GM03348 (cell line): ENCODE measurements at regions not wholly inside any gene's neighbourhood (a gene's known extent, or its start where the extent isn't known, plus 50 kb on each side); places are given as distances from the start of the nearest gene placed in this dataset.

Experiments
- DNase-seq: peaks from one replicate; pipeline ENCODE4 v3.0.0; 2012; ENCODE audit warnings: low spot score

GRCh38 chr6:1257778-1258177 is 54.1 kb upstream of the FOXQ1 start:
- no peak for DNase-seq

GRCh38 chr6:1256435-1257008 is 55.4 kb upstream of the FOXQ1 start:
- DNase-seq, result no peak

- DNase-seq, result peak; percentile 55
Measured at GRCh38 chr6:1255636-1256365, 56.1 kb upstream of the FOXQ1 start.

GRCh38 chr6:1254326-1254725 is 57.6 kb upstream of the FOXQ1 start:
- no peak for DNase-seq

GRCh38 chr6:1253816-1254215 is 58.1 kb upstream of the FOXQ1 start:
- DNase-seq, result no peak

GRCh38 chr6:1251198-1252155 is 60.4 kb upstream of the FOXQ1 start:
- no peak for DNase-seq

GRCh38 chr6:1250489-1251197 is 61.3 kb upstream of the FOXQ1 start:
- no peak for DNase-seq

DNA sequence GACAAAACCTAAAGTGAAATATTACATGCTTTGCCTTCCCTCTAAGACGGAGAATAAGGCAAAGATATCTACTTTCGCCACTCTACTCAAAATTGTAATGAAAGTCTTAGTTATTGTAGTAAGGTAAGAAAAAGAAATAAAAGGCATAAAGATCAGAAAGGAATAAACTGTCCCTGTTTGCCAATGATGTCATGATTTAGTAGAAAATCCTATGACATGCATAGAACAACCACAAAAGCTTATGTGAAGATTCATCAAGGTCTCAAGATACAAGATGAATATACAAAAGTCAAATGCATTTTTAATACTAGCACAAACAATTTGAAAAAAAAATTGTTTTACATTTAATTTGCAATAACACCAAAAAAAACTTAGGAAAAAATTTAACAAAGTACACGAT is 64.0 kb upstream of the FOXQ1 start:
- DNase-seq, result no peak

DNA sequence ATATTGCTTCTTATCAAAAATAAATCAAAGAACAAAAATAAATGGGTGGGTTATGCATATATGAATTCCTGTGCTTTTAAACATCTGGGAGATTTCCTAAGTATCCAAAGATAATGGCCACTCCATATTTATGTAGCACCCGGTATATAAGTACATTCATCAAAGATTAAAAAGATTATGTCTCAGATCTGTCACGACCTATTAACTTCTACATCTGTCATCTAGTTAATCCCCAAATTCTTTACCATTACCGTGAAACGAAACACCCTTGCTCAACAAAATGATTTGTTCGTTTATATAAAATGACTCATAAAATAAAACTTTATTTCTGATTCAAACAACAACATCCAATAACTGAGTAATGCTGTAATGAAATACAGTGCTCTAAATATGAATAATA is 64.8 kb upstream of the FOXQ1 start:
- DNase-seq, result no peak

DNA sequence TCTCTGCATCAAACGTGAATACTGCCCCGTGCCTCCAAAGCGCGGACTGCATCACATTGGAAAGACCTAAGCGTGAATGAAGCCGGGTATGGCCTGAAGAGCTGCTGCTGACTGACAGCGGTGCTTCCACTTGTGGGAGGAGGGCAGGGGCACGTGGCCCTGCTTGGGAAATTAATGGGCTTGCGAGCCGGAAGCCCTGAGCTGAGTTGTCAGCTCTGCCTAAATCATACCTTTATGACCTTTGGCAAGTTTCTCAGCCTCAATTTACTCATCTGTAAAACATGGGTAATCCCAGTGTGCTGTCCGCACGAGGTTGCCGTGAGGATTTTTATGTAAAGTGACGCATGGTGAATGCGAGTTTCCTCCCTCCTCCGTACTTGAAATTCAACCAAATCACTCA is 67.0 kb upstream of the FOXQ1 start:
- no peak for DNase-seq

- no peak for DNase-seq
Measured at GRCh38 chr6:1244278-1244677, 67.6 kb upstream of the FOXQ1 start.

DNA sequence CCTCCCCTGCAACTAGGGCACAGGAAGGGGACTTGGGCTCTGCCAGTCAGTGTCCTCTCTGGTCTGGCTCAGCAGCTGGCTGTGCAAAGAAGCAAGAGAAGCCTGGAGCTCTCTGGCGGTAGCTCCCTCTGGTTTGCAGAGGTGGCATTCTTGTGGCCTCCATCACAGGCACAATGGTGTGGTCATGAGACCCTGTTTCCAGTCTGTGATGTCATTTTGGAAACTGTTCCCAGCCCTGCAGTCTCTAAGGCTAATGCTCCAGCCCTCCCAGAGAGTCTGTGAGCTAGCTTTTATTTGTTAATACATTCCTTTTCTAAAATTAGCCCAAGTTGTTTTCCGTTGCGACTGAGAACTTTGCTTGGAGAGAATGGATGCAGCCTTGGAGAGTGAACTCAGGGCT is 69.5 kb upstream of the FOXQ1 start:
- no peak for DNase-seq

DNA sequence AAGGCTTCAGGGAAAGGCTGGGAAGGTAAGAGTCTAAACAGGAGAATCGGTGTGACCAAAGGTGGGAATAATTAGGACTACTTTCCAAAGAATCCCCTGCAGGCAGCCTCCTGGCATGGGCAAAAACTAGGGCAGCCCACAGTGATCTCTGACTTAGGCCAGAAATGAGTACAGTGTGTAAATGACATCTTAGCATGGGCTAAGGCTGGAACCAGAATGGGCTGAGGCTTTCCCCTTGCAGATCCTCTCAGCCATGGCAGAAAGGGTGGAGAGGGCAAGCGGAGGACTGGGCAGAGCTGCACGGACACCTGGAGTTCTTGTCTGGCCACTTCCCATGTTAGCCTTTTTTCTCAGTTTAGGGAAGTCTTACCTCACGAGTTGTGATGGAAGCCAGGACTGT is 69.9 kb upstream of the FOXQ1 start:
- DNase-seq, result no peak

- DNase-seq, result peak; percentile 51
Measured at GRCh38 chr6:1240766-1241318, 71.1 kb upstream of the FOXQ1 start.

DNA sequence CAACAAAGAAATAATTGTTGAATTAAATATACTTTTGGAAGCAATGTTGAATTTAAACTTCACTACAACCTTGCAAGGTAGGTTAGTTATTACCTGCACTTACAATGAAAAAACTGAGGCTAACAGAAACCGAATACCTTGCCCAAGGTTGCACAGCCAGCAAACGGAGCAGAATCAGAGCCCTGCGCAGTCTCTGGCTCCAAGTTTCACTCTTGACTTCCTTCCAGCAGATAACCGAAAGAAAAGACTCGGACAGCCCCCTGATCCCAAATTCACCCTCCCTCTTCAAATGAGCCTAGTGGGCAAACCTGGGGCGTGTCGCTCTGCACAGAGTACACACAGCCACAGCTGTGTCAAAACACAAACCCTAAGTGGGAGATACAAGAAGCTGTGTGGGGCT is 72.1 kb upstream of the FOXQ1 start:
- no peak for DNase-seq

- DNase-seq, result no peak
Measured at GRCh38 chr6:1238040-1238439, 73.9 kb upstream of the FOXQ1 start.

- no peak for DNase-seq
Measured at GRCh38 chr6:1237636-1238035, 74.3 kb upstream of the FOXQ1 start.

GRCh38 chr6:1235825-1236224 is 76.1 kb upstream of the FOXQ1 start:
- no peak for DNase-seq

DNA sequence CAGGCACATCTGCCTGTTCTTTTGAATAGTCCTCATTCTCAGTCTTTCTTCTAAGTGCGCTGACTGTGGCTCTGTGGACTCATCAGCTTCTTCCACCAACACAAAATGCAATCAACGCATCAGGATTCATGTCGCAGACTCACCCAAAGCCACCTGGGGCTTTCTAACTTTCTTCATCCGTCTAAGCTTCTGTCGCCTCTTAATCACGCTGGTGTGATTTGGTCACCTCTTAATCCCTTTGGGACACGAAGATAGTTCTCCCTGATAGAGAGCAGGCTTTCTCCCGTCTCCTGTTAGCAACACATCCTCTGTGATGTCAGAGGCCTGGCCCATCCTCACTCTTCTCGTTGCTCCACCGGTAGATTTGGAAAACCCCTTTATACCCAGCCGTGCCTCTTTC is 78.0 kb upstream of the FOXQ1 start:
- no peak for DNase-seq

DNA sequence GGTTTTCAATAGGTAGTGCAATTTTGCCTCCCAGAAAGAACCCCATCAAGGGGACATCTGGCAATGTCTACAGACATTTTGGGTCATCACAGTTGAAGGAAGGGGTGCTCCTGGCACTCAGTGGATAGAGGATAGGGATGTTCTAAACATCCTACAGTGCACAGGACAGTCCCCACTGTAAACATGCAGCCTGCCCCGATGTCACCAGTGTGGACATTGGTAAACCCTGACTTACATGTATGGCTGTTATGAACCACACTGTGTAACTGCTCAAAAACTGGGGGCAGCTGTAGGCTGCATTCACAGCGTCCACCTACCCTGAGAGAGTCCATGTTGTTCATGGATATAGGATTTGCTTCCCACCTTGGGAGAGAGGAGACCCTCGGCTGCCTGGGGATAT is 79.3 kb upstream of the FOXQ1 start:
- no peak for DNase-seq

GRCh38 chr6:1231941-1232340 is 80.0 kb upstream of the FOXQ1 start:
- no peak for DNase-seq
